Gastrocnemius medialis (tissue), 4 donors: ENCODE measurements at regions not wholly inside any gene's neighbourhood (a gene's known extent, or its start where the extent isn't known, plus 50 kb on each side); places are given as distances from the start of the nearest gene placed in this dataset.

Experiments used
- CTCF ChIP-seq, 5 experiments: fragments of 450-650 bp in 3 of 5; fragments of 200-600 bp in 2 of 5; sonication (generic) in 2 of 5; IDR thresholded peaks in 4 of 5; conservative IDR thresholded peaks in 1 of 5; 1 replicate in 4 of 5; 2 replicates in 1 of 5; pipeline ENCODE4 v1.5.1; 2016 to 2019; ENCODE audit warnings: antibody characterized with exemption in 5 of 5, mild to moderate bottlenecking in 3 of 5, moderate library complexity in 3 of 5
- POLR2A ChIP-seq, 2 donors: fragments of 450-650 bp; IDR thresholded peaks; one replicate each; pipeline ENCODE4 v1.6.1; 2017; ENCODE audit warnings: antibody characterized with exemption in 2 of 2, mild to moderate bottlenecking in 2 of 2, moderate library complexity in 2 of 2

GRCh38 chr12:19822476-19822875, 383.2 kb downstream of the AEBP2 start:
- TF ChIP-seq CTCF (IDR thresholded peaks at IDR 0.05 in 4 of 5, conservative IDR thresholded peaks at IDR 0.05 in 1 of 5) (no peak), POLR2A (IDR thresholded peaks at IDR 0.05) (no peak)
